Mucosa of descending colon (tissue), 3 donors: ENCODE measurements at regions not wholly inside any gene's neighbourhood (a gene's known extent, or its start where the extent isn't known, plus 50 kb on each side); places are given as distances from the start of the nearest gene placed in this dataset.

Experiments used
- ATAC-seq: fragments of 200-7000 bp; cut with Tn5 transposase; one replicate; pipeline ENCODE4 v1.9.1; 2020; ENCODE audit warnings: mild to moderate bottlenecking, moderate library complexity
- DNase-seq, 3 donors: peaks; one replicate each; pipeline ENCODE4 v3.0.0-alpha.2; 2020
- H3K36me3 ChIP-seq: fragments of 200-600 bp; one replicate; pipeline ENCODE4 v1.8.0; 2021; ENCODE audit warnings: low read depth, mild to moderate bottlenecking
- H3K4me1 ChIP-seq: fragments of 200-600 bp; one replicate; pipeline ENCODE4 v1.8.0; 2021; ENCODE audit warnings: low read depth, mild to moderate bottlenecking
- H3K4me3 ChIP-seq: fragments of 200-600 bp; one replicate; pipeline ENCODE4 v1.8.0; 2021; ENCODE audit warnings: mild to moderate bottlenecking
- H3K9me3 ChIP-seq: fragments of 200-600 bp; one replicate; pipeline ENCODE4 v1.8.0; 2021; ENCODE audit warnings: mild to moderate bottlenecking
- CTCF ChIP-seq: fragments of 200-600 bp; IDR thresholded peaks from one replicate; pipeline ENCODE4 v1.8.0; 2022; ENCODE audit warnings: antibody characterized with exemption, mild to moderate bottlenecking
- intact Hi-C, 2 donors: fragments of 100-400 bp; cut with DNase I in 1 of 2; cut with micrococcal nuclease in 1 of 2; formaldehyde crosslinking; loops; one replicate each; pipeline versions ENCODE4 v1.11.0 to v1.11.1; 2022; cut with DNase I, micrococcal nuclease
- donor health status: DM: no; HTN: no; CAD: no; lungs with moderate emphysema.
- donor health status: DM: no; HTN: no; CAD: no.
- donor health status: DM: no; HTN: yes; CAD: no.

GRCh38 chr10:106401161-106401560 is 763.3 kb downstream of the SORCS1 start:
- DNase-seq (no peak), ATAC-seq (no peak)
- Histone ChIP-seq H3K9me3 (no peaks in the 10 kb centered on the region), H3K4me1 (no peaks in the 10 kb centered on the region), H3K4me3 (no peak overlapping the region), H3K36me3 (no peaks in the 10 kb centered on the region)
- intact Hi-C loops, result no loop called here
- TF ChIP-seq CTCF, result no peak

- ATAC-seq (no peak), DNase-seq (no peak)
- no peaks in the 10 kb centered on the region for H3K9me3 ChIP-seq
- H3K36me3 ChIP-seq, result no peaks in the 10 kb centered on the region
- intact Hi-C loops, result no loop called here
- no peak for TF ChIP-seq CTCF
- no peak overlapping the region for H3K4me3 ChIP-seq
- H3K4me1 ChIP-seq, result no peaks in the 10 kb centered on the region
Measured at GRCh38 chr10:106399112-106399511, 765.4 kb downstream of the SORCS1 start.

GRCh38 chr10:106396192-106396591 is 768.3 kb downstream of the SORCS1 start:
- no peak for DNase-seq
- no peak for ATAC-seq
- no peaks in the 10 kb centered on the region for H3K36me3 ChIP-seq
- no peaks in the 10 kb centered on the region for H3K9me3 ChIP-seq
- no peaks in the 10 kb centered on the region for H3K4me1 ChIP-seq
- no peak overlapping the region for H3K4me3 ChIP-seq
- no peak for TF ChIP-seq CTCF
- intact Hi-C loops, result no loop called here

GRCh38 chr10:106395041-106395749 is 769.3 kb downstream of the SORCS1 start:
- Histone ChIP-seq H3K9me3 (no peaks in the 10 kb centered on the region), H3K4me1 (no peaks in the 10 kb centered on the region), H3K4me3 (no peak overlapping the region), H3K36me3 (no peaks in the 10 kb centered on the region)
- DNase-seq, result no peak
- TF ChIP-seq CTCF, result no peak
- intact Hi-C loops, result no loop called here
- no peak for ATAC-seq

- no peak for ATAC-seq
Measured at GRCh38 chr10:106392778-106393177, 771.7 kb downstream of the SORCS1 start.

More at GRCh38 chr10:106392778-106393177, 771.7 kb downstream of the SORCS1 start:
- H3K36me3 ChIP-seq, result no peaks in the 10 kb centered on the region
- H3K9me3 ChIP-seq, result no peaks in the 10 kb centered on the region
- no peak overlapping the region for H3K4me3 ChIP-seq
- no peak for DNase-seq
- TF ChIP-seq CTCF, result no peak
- H3K4me1 ChIP-seq, result no peaks in the 10 kb centered on the region
- intact Hi-C loops, result no loop called here
